Prostate gland (tissue), 2 donors: ENCODE measurements at regions not wholly inside any gene's neighbourhood (a gene's known extent, or its start where the extent isn't known, plus 50 kb on each side); places are given as distances from the start of the nearest gene placed in this dataset.

ENCODE experiments used
- DNase-seq: peaks from one replicate; pipeline ENCODE4 v3.0.0-alpha.2; 2019; ENCODE audit warnings: low spot score
- H3K27ac ChIP-seq, 2 donors: fragments of 200-600 bp; sonication (generic); 2 replicates each; pipeline ENCODE4 v1.5.1; 2017 to 2019
- H3K27me3 ChIP-seq: fragments of 200-600 bp; sonication (generic); replicated peaks from 2 replicates; pipeline ENCODE4 v1.5.1; 2019; ENCODE audit not compliant: insufficient read depth
- H3K36me3 ChIP-seq, 2 donors: fragments of 200-600 bp; sonication (generic); 1 replicate in 1 of 2; 2 replicates in 1 of 2; pipeline versions ENCODE4 v1.5.1 to v1.8.1; 2017 to 2019
- H3K4me1 ChIP-seq: fragments of 200-600 bp; sonication (generic); replicated peaks from 2 replicates; pipeline ENCODE4 v1.5.1; 2019
- H3K4me3 ChIP-seq, 2 donors: fragments of 200-600 bp; sonication (generic); 2 replicates each; pipeline ENCODE4 v1.5.1; 2017 to 2019
- H3K9me3 ChIP-seq: fragments of 200-600 bp; sonication (generic); 2 replicates; pipeline ENCODE4 v1.5.1; 2017
- POLR2A ChIP-seq: fragments of 450-650 bp; IDR thresholded peaks from one replicate; pipeline ENCODE4 v1.6.1; 2016; ENCODE audit warnings: antibody characterized with exemption, mild to moderate bottlenecking
- POLR2AphosphoS5 ChIP-seq: sonication (generic); formaldehyde crosslinking; IDR thresholded peaks from one replicate; pipeline ENCODE4 v1.6.1; 2017; ENCODE audit warnings: antibody characterized with exemption
- WGBS: methylation state at CpG from one replicate; pipeline ENCODE4 v1.1.5; 2018; 5-methylcytosine and 5-hydroxymethylcytosine counted together
- intact Hi-C: fragments of 100-400 bp; cut with DNase I; formaldehyde crosslinking; loops from one replicate; pipeline ENCODE4 v1.14.2; 2022
- TF ChIP-seq, protein P1 (sequence below), 4 experiments: fragments of 200-600 bp in 2 of 4; fragments of 450-650 bp in 2 of 4; sonication (generic) in 2 of 4; IDR thresholded peaks; 1 replicate in 3 of 4; 2 replicates in 1 of 4; pipeline ENCODE4 v1.5.1; 2016 to 2019; ENCODE audit warnings: antibody characterized with exemption in 4 of 4, mild to moderate bottlenecking in 2 of 4, moderate library complexity in 2 of 4

DNA sequence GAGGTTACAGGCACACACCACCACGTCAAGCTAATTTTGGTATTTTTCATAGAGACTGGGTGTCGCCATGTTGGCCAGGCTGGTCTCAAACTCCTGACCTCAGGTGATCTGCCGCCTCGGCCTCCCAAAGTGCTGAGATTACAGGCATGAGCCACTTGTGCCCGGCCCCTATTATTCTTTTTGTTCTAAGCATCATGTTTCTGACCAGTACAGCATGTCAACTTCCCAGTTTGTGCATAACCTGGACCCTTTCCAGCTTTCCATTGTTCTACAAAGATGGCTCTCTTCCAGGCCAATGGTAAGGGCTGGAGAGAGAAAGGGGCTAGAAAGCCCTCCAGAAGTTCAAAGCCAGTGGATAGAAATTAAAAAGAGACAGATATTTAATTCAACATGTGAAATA lies 91.3 kb upstream of the TNFAIP3 start:
- no peak overlapping the region for H3K27ac ChIP-seq
- intact Hi-C loops = no loop called here

DNA sequence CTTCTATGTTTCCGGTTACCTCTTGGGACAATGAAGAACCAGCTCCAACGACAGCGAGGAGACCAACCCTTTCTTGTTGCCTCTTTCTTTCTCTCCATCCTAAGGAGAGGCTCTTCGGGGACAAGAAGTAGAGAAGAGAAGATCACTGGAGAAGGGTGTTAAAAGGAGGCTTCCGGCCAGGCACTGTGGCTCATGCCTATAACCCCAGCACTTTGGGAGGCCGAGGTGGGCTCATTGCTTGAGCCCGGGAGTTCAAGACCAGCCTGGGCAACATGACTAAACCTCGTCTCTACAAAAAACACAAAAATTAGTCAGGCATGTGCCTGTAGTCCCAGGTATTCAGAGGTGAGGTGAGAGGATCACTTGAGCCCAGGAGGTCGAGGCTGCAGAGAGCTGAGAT lies 90.8 kb upstream of the TNFAIP3 start:
- TF ChIP-seq POLR2AphosphoS5 (no peak), POLR2A (no peak)
- TF ChIP-seq, protein P1, sequence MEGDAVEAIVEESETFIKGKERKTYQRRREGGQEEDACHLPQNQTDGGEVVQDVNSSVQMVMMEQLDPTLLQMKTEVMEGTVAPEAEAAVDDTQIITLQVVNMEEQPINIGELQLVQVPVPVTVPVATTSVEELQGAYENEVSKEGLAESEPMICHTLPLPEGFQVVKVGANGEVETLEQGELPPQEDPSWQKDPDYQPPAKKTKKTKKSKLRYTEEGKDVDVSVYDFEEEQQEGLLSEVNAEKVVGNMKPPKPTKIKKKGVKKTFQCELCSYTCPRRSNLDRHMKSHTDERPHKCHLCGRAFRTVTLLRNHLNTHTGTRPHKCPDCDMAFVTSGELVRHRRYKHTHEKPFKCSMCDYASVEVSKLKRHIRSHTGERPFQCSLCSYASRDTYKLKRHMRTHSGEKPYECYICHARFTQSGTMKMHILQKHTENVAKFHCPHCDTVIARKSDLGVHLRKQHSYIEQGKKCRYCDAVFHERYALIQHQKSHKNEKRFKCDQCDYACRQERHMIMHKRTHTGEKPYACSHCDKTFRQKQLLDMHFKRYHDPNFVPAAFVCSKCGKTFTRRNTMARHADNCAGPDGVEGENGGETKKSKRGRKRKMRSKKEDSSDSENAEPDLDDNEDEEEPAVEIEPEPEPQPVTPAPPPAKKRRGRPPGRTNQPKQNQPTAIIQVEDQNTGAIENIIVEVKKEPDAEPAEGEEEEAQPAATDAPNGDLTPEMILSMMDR (IDR thresholded peaks at IDR 0.05) = no peak
- no peak for DNase-seq
- Histone ChIP-seq H3K4me3 (no peak overlapping the region), H3K4me1 (no peaks in the 10 kb centered on the region), H3K9me3 (no peaks in the 10 kb centered on the region), H3K36me3 (no peaks in the 10 kb centered on the region), H3K27ac (peak overlapping the region in 1 of 2 donors; percentile 54), H3K27me3 (no peaks in the 10 kb centered on the region)
- WGBS = 92% methylated on average over 9 of the region's 9 CpGs
- intact Hi-C loops = no loop called here

More for the DNA sequence above, 91.3 kb upstream of the TNFAIP3 start:
- TF ChIP-seq, protein P1 (IDR thresholded peaks at IDR 0.05) = no peak
- TF ChIP-seq POLR2A (no peak), POLR2AphosphoS5 (peak; percentile 12)
- Histone ChIP-seq H3K9me3 (no peaks in the 10 kb centered on the region), H3K36me3 (no peaks in the 10 kb centered on the region), H3K27me3 (no peaks in the 10 kb centered on the region), H3K4me1 (no peaks in the 10 kb centered on the region), H3K4me3 (no peak overlapping the region)
- no peak for DNase-seq
- 63% methylated on average over 5 of the region's 5 CpGs for WGBS

DNA sequence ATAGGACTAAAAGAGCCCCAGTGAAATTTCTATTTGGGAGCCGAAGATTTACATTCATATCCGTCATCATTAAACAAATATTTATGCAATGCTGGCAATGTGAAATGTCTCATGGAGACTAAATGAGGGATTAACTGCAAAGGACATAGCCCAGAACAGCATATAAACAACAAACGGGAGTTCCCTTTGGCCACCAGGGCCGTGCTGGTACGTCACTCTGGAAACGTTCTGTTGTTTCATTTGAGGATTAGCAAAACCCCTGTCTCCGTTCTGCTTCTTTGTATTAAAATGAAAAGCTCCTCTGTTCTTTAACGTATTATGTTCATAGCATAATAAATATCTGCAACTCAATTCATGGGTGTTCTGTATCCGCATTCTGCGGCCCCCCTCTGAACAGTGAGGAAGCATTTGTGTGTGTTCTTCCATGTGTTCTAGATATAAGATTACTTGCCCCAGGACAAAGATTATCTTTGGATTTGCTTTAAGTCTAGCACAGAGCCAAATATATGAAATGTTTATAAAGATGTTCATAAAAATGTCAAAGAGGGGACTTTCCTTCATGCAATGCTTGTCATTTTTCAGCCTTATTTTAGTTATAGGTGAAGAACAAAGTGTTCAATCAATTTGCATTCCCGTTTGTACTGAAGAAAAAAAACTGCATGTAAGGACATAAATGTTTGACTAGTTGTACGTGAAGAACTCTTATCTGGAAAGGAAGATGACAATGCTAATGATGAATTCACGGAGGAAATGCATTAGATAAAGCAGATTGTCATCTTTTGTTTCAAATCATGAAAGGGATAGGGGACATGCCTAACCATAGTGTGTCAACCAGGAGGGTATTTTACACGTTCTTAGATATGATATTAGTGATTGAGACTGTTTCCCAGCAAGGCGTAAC lies 90.0 kb upstream of the TNFAIP3 start:
- Histone ChIP-seq H3K27ac (peak overlapping the region in 1 of 2 donors; percentile 54), H3K27me3 (no peaks in the 10 kb centered on the region), H3K9me3 (no peaks in the 10 kb centered on the region), H3K36me3 (no peaks in the 10 kb centered on the region), H3K4me1 (no peaks in the 10 kb centered on the region), H3K4me3 (no peak overlapping the region)
- 29% methylated on average over 15 of the region's 15 CpGs for WGBS
- DNase-seq = peak; percentile 14
- intact Hi-C loops = no loop called here
- TF ChIP-seq POLR2AphosphoS5 (peak; percentile 71), POLR2A (no peak)
- TF ChIP-seq, protein P1 (IDR thresholded peaks at IDR 0.05) = peak in 1 of 4 experiments; percentile 15

DNA sequence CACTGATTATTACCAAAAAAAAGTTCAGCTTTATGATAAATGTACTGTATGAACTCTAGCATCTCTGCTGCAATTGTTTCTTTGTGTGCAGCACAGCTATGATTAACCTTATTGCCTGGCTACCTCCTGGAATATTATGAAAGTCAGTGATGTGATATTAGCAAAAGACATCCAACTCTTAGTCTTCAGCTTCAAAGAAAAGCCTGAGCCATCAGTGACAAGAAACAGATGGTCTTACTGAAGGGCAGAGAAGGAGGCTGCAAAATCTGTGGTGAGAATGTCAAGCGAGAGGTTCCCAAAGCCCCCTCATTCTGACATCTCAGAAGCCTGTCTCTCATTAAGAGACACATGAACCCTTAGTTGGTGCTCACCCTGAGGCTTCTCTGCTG lies 89.4 kb upstream of the TNFAIP3 start:
- H3K4me3 ChIP-seq = no peak overlapping the region
- no peaks in the 10 kb centered on the region for H3K27me3 ChIP-seq

More for the DNA sequence above, 89.4 kb upstream of the TNFAIP3 start:
- H3K36me3 ChIP-seq = no peaks in the 10 kb centered on the region
- H3K4me1 ChIP-seq = no peaks in the 10 kb centered on the region
- no peak overlapping the region for H3K27ac ChIP-seq
- TF ChIP-seq POLR2A (no peak), POLR2AphosphoS5 (no peak)
- TF ChIP-seq, protein P1 (IDR thresholded peaks at IDR 0.05) = no peak
- 81% methylated on average over 1 of the region's 1 CpG for WGBS
- no peaks in the 10 kb centered on the region for H3K9me3 ChIP-seq
- no peak for DNase-seq
- intact Hi-C loops = no loop called here
